NAMALWA (cell line): ENCODE measurements at regions not wholly inside any gene's neighbourhood (a gene's known extent, or its start where the extent isn't known, plus 50 kb on each side); places are given as distances from the start of the nearest gene placed in this dataset.
"Not testable (repeated sequence)": the region's sequence is repeated elsewhere in the genome, so short reads cannot be mapped to it uniquely, and the experiment has no call there.

Experiments
- DNase-seq: peaks from one replicate; pipeline ENCODE4 v3.0.0-alpha.2; 2015; ENCODE audit warnings: low spot score

- DNase-seq: no peak
Measured at GRCh38 chr9:90741036-90741435, 60.6 kb upstream of the SYK start.

DNA sequence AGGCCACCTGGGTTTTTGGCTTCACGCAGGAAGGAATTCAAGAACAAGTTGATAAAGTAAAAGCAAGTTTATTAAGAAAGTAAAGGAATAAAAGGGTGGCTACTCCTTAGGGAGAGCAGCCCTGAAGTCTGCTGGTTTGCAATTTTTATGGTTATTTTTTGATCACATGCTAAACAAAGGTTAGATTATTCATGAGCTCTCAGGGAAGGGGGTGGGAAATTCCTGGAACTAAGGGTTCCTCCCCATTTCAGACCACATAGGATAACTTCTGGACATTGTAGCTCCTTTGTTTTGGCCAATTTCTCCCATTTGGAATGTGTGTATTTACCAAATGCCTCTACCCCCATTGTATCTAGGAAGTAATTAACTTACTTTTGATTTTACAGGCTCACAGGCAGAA lies 63.9 kb upstream of the SYK start:
- DNase-seq: no peak

- no peak for DNase-seq
Measured at GRCh38 chr9:90735952-90736351, 65.7 kb upstream of the SYK start.

DNA sequence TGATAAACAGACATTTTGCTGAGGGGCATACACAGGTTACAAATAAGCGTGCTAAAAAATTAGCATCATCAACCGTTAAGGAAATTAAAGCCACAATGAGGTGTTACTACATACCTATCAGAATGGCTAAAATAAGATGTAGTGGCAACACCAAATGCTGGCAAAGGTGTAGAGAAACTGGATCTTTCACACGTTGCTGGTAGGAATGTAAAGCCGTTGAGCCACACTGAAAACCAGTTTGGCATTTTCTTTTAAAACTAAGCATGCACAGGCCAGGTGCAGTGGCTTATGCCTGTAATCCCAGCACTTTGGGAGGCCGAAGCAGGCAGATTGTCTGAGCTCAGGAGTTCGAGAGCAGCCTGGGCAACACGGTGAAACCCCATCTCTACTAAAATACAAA lies 67.0 kb upstream of the SYK start:
- DNase-seq: no peak

DNA sequence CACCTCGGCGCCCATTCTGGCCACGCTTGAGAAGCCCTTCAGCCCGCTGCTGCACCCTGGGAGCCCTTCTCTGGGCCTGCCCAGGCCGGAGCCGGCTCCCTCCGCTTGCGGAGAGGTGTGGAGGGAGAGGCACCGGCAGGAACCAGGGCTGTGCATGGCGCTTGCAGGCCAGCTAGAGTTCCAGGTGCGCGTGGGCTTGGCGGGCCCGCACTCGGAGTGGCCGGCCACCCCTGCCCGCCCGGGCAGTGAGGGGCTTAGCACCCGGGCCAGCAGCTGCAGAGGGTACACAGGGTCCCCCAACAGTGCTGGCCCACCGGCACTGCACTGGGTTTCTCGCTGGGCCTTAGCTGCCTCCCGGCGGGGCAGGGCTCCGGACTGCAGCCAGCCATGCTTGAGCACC lies 72.3 kb upstream of the SYK start:
- no peak for DNase-seq

DNA sequence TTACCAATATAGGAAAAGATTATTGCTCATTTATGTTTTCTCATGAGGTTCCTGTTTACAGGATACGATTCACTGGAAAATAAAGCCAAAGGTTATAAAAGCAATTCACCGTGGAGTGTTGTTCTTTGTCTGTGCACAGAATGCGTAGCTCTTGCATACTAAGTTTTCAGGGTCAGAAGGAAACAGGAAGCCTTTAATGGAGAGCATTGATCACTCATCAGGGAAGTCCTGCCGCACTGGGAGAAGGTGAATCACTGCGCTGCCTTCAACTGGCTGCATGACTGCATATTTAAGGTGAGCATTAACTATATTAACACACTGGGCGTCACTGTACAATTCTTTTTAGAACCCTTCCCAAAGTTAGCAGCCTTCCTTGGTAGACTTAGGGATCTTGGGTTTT lies 74.1 kb upstream of the SYK start:
- no peak for DNase-seq

DNA sequence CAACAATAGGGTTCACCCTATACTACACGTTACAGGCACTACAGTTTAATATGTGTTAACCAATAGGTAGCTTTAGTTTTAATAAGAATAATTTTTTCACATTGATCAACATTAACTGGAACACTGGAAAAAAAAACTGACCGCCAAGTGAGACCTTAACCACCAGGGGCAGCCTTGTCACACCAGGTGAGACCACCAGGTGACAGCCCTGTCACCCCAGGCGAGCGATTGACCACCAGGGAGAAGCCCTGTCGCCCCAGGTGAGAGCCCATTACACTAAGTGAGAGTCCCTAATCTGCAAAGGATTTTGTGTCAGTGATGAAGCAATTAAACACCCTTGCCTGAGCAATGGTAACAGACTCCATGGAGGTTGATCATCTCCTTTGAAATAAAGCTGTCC lies 75.4 kb upstream of the SYK start:
- DNase-seq: peak; percentile 19

DNA sequence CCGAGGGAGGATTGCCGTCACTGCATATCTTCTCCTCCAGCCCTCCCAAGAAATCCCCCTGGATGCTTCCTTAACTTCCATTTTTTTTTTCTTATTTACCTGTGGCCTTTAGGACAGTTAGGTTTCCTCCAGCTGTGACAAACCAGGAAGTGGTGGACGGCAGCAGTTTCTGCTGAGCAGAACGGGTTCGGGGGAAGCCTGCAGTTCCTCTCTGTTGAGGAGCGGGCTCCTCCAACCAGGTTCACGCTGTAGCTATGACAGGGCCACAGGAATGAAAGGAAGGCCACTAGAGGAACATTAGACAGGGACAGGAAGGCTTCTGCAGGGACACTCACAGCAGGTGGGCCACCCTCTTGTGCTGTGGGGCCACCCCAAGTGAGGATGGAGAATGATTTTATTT lies 76.7 kb upstream of the SYK start:
- no peak for DNase-seq

GRCh38 chr9:90724112-90724511 lies 77.5 kb upstream of the SYK start:
- DNase-seq: no peak

DNA sequence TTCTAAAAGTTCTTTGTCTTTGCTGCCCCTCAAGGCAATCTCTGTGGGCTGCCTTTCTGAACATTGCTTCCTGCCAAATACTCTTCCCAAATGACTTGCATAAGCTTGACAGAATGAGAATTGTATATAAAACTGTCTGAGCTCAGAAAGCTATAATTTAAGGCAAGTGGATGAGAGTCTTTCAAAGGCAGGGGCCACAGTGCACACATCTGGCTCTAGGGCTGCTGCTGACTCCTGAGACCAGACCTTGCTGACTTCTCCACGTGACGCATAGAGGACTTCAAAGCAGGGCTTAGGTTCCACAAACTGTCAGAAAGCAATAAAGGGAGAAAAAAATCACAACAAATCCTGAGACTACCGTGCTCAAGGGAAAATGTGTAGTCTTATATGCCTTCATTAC lies 79.4 kb upstream of the DIRAS2 start:
- no peak for DNase-seq

DNA sequence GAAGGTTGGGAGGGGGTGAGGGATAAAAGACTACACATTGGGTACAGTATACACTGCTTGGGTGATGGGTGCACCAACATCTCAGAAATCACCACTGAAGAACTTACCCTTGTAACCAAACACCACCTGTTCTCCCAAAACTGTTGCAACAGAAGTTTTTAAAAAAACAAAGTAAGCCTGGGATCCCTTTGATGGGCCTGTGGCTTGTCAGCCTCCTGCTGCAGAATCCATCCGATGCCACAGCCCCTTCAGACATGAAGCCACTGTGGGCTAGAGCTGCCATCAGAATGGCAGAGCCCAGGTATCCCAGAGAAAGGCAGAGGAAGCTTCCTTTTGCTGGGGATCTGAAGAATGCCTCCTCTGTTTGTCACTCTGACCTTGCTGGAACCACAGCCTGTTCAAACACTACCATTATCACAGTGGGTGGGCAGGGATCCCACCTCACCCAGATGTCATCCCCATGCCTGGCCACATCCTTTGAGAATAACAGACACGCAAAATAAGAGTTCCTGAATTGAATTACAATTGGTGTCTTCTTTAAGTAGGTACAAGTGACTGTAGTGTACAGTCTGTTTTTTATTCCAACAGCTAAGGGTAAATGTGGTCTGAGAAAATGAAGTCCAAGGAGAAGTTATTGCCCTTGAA lies 78.1 kb upstream of the DIRAS2 start:
- DNase-seq: no peak

DNA sequence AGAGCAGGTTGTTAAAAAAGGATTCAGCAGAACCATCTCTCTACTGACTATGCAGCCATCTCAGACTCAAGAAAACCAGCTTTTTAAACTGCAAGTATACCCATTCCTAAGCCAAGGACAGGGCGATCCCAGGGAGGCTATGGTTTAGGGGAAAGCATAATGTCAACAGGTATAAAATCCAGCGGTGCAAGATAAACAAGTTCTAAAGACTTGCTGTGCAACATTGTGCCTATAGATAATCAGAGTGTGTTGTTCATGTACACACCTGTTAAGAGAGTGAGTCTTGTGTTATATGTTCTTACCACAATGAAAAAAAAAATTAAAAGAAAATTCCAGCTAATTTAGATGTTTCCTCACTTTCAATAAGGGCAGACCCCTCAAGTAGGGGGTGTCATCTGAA lies 63.6 kb upstream of the DIRAS2 start:
- DNase-seq: no peak

GRCh38 chr9:90702441-90702955 lies 59.9 kb upstream of the DIRAS2 start:
- peak; percentile 18 for DNase-seq

DNA sequence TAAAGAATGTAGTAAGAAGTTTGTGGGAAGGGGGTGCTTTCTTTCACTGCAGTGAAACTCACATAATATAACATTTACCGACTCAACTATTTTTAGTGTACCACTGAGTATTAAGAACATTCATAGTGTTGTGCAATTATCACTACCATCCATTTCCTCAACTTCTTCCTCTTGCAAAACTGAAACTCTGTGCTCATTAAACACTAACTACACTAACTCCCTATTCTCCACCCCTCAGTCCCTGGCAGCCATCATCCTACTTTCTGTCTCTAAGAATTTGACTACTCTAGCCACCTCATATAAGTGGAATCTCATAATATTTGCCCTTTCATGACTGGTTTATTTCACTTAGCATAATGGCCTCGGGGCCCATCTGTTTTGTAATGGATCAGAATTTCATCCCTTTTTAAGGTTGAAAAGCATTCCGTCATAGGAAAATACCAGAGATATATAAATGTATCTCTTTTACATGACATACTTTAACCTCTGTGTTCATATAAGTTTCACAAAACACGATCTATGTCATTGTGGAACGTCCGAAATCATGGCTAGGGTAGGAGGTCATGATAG lies 56.3 kb upstream of the DIRAS2 start:
- DNase-seq: no peak

DNA sequence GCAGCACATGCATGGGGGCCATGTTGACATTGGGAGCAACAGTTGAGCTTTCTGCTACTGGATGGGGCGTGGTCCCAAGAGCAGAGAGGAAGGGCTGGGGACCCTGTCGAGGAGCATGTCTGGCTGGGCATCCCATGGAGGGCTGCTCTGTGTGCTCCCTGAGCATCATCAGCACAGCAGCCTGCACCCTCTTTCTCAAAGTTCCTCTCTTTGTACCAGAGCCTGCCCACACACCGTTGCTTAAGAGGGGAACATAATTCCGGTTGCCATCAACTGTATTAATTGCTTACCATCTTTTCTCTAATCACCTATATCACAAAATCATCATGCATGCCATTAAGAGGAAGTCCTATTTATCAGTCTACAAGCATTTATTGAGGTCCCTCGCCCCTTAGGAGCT lies 55.2 kb upstream of the DIRAS2 start:
- no peak for DNase-seq

DNA sequence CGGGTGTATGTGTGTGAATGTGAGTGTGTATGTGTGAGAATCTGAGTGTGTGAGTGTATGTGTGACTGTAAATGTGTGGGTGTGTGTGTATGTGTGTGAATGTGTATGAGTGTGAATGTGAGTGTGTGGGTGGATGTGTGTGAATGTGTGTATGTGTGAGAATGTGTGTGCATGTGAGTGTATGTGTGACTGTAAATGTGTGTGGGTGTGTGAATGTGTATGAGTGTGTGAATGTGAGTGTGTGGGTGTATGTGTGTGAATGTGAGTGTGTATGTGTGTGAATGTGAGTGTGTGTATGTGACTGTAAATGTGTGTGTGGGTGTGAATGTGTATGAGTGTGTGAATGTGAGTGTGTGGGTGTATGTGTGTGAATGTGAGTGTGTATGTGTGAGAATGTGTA lies 51.6 kb upstream of the DIRAS2 start:
- not testable (repeated sequence) for DNase-seq
